GM12872 (cell line): ENCODE measurements at regions not wholly inside any gene's neighbourhood (a gene's known extent, or its start where the extent isn't known, plus 50 kb on each side); places are given as distances from the start of the nearest gene placed in this dataset.

Experiments
- CTCF ChIP-seq: IDR thresholded peaks from 3 replicates; pipeline ENCODE4 v1.5.1; 2011; ENCODE audit warnings: low read depth, mild to moderate bottlenecking, low read length, moderate library complexity; ENCODE audit not compliant: insufficient read depth

DNA sequence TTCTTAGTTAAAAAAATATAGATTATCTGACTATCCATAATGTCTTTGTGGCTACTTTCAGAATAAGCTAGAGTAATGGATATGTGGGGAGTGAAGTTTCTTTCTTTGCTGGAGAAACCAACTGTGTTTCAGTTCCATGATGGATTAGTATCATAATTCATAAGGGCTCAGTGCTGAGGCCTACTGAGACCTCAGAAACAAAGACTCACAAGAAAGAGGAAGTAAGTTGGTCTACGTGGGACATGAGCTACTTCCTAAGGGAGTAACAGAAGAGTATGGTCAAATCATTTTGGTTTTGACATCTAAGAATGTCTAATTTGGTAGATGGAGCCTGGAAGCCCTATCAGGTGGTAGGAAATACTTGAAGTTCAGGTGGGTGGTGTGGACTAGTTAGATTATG, 99.0 kb upstream of the HTR2A start:
- no peak for TF ChIP-seq CTCF

GRCh38 chr13:46994492-46994891, 97.6 kb upstream of the HTR2A start:
- no peak for TF ChIP-seq CTCF

DNA sequence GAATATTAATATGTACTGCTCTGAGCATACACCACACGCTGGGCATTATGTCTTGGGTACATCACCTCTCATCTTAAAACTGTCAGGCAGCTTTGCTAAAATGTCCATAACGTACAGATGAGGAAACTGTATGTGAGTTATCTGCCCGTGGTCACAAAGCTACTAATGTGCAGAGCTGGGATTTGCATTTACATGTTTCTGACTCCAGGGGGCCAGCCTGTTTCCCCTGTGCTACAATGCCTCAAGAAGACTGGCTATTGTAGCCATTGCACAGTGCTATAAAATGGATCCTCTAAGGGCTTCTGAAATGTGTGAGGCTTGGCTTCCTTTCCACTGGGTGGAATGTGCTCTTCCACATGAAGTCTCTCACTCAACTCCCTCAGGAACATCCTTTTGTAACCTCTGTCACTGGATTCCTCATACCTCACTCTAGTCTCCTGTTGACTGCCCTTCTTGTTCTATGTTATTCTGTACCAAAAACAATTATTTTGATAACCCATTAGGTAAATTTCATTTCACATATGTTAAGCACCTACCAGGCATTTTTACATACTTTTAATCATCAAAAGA, 95.6 kb upstream of the HTR2A start:
- peak; percentile 66 for TF ChIP-seq CTCF

DNA sequence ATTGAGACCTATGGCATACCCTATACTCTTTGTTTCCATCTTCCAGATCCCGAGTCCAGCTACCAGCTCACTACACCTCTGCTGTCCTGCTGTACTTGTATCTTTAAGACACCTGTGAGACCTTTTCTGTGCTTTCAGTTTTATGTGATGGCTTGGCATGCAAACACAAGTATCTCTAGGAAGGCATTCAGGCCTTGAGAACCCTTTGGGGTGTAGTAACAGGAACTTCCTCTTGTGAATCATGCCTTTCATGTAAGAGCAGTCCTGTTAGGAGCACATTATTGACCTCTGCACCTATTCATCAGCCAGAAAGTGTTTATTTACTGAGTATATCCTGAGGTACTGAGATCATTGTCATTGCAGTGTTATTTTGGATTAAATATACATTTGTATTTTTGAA, 87.0 kb upstream of the HTR2A start:
- no peak for TF ChIP-seq CTCF

DNA sequence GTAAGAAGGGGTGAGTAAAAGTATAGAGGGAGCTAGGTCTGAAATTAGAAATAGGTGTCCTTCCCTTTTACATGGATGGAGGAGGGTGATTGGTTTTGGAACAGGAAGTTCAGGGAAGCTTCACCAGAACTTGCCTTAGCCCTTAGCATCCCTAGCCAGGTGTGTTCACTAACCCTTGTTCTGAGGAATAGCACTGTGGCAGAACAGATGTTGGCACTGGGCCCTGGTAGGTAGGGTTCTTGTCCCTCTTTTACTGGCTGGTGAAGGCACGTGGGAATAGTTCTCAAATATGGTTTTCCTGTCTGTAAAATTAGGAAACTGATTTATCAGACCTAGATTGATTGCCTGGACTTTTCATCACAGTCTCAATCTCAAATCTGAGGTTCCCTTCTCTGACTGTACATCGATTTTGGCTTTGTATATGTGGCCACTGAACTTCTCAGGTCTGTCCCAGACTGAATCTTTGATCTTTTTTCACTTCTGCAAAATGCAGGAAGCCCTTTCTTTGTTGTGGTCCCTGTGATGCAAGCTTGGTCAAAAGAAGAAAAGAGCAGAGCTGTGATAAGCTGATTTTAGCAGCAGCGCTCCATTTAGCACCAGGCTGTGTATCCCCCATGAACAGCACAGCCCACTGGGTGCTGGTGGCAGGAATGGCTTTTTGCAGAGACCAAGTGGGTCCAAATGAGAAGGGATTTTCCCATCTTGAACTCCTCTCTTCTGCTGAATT, 86.2 kb upstream of the HTR2A start:
- peak; percentile 21; the same call in 1 of the 3 replicates for TF ChIP-seq CTCF

- TF ChIP-seq CTCF, result no peak
These were observed 78.3 kb upstream of the HTR2A start for GRCh38 chr13:46975173-46975572.

- no peak for TF ChIP-seq CTCF
These were observed 71.6 kb upstream of the HTR2A start for GRCh38 chr13:46968450-46968849.
